NCI-H2107 (cell line): ENCODE measurements at regions not wholly inside any gene's neighbourhood (a gene's known extent, or its start where the extent isn't known, plus 50 kb on each side); places are given as distances from the start of the nearest gene placed in this dataset.

ENCODE experiments used
- DNase-seq: peaks from one replicate; lab custom pipeline; 2025; lab: John Stamatoyannopoulos, UW

DNA sequence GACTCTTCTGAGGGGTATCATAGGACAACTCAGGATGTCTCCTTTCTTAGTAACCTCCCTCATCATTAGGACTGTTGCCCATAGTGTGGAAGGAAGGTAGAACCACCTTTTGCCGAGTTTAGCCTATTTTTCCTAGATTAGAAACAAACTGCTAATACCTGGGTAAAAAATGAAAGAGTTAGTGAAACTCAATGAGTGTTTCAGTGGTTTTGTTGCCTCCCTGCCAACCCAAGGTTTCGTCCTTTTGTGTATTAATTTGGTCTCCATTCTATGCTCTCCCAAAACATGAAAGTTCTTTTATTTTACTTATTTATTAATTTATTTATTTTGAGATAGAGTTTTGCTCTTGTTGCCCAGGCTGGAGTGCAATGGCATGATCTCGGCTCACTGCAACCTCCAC, 174.9 kb upstream of the KCNJ16 start:
- DNase-seq, result no peak

- no peak for DNase-seq
These were observed 174.2 kb upstream of the KCNJ16 start for GRCh38 chr17:69900829-69901228.

DNA sequence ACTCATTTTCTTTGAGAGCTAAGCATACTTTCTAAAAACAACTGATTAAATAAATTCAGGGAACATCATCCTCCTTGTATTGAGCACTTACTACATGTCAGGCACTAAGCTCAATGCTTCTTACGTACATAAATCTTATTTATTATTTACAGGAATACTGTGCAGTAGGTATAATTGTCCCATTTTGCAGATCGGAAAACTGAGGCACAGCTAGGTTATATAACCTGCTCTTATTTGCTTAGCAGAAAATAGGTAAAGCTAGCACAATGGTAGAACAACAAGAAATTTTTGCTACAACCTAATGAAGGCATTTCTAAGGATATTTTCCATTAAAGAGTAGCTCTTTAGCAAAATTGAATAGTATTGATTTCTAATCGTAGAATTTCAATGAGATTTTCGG, 168.7 kb upstream of the KCNJ16 start:
- DNase-seq, result no peak

DNA sequence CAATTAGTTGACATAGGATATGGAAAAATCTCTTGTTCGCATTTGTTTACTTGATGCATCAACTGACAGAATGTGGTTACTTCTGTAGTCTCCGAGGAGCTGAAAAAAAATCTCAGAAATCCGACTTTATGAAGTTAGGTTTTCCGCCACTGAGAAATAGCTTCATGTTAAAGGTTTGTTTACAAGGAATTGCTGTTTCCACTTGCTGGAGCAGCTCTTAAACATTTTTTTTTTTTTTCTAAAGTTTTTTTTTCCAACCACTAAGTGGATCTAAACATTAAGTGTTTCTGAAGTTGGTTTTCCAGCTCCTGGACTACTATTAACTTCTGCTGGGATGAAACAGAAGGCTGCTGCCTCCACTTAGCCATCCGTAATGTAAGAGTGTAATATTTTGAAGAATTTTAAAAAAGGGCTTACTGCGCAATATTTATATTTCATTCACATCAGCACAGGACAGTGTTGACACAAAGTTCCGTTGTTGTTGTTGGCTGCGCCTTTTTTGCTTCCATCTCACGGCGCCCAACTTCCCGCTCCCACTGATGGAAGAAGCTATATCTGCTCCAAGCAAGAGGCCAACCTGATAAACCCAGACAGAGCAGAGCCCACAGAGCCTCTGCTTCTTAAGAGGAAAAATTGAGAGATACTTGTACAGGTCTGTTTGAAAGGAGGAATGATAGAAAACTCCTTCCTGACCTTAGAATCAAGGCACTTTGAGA, 167.7 kb upstream of the KCNJ16 start:
- no peak for DNase-seq

GRCh38 chr17:69908626-69909368, 166.2 kb upstream of the KCNJ16 start:
- no peak for DNase-seq

- no peak for DNase-seq
These were observed 165.6 kb upstream of the KCNJ16 start for GRCh38 chr17:69909389-69909788.

- no peak for DNase-seq
These were observed 162.2 kb upstream of the KCNJ16 start for GRCh38 chr17:69912805-69913204.

DNA sequence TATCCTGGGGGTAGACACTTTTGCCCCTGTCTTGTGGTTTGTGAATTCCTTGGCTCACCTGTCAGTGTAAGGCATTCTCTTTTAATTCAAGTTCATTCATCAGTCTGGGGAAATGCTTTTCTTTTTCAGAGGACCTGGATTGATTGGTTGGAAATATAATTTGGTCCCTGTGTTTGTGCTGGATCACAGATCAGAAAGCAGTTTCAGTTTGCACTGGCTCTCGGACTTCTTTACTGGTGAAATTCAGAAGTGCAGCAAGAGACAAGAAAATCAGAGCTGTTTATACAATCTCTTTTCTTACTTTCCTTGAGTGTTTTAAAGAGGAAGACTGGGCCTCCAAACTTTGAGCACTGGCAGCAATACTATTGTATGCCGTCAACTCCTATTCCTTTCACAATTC, 161.8 kb upstream of the KCNJ16 start:
- DNase-seq, result no peak

GRCh38 chr17:69913616-69914015, 161.4 kb upstream of the KCNJ16 start:
- no peak for DNase-seq

DNA sequence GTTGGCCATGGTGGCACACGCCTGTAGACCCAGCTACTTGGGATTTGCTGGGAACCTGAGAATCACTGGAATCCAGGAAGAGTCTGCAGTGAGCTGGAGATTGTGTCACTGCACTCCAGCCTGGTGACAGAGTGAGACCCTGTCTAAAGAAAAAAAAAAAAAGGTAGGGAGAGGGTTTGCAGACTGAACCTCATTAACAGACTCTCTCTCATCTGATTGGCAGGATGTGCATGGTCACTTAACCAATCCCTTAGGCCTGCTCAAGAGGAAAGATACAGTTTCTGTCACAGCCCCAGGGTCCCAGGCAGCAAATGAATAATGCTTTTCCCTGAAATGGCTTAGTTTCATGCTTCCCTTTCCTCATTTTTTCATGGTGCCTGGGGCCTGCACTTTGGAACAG, 160.5 kb upstream of the KCNJ16 start:
- no peak for DNase-seq

DNA sequence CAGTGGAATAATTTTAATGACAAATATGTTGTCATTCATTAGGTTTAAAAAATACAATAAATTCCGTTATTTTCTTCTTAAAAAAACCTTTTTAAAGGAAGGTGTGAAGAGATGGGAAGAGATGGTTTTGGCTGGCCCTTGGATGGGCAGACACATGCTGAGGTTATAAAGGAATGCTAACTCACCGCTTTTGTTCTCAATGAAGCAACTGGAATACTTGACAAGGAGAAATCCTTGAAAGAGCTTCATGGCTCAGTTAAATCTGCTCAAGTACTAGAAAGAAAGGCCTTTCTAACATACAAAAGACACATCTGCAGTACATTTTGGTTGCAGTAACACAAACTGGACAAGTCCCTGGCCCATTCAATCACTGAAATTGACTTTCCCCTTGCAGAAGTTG, 158.3 kb upstream of the KCNJ16 start:
- no peak for DNase-seq

GRCh38 chr17:69918164-69918563, 156.9 kb upstream of the KCNJ16 start:
- DNase-seq, result no peak

- DNase-seq, result no peak
These were observed 155.2 kb upstream of the KCNJ16 start for GRCh38 chr17:69919789-69920188.

- DNase-seq, result no peak
These were observed 154.0 kb upstream of the KCNJ16 start for GRCh38 chr17:69921046-69921445.

DNA sequence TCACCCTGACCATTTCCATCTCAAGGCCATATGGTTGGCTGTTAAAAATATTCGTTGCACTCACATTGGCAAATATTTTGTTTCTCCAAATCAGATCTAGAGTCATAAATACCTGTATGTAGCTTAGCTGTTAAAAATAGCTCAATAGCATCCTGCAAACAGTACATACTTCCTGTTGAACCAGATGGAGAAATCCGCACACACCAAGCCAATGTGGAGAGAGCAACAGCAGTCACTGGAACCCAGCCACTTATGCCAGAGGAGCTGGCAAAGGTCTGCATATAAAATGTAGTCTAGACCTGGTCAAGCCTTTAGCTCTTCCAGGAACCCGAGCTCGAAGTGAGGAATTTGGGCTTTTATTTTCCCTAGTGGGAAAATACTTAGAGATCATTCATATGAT, 146.4 kb upstream of the KCNJ16 start:
- no peak for DNase-seq

DNA sequence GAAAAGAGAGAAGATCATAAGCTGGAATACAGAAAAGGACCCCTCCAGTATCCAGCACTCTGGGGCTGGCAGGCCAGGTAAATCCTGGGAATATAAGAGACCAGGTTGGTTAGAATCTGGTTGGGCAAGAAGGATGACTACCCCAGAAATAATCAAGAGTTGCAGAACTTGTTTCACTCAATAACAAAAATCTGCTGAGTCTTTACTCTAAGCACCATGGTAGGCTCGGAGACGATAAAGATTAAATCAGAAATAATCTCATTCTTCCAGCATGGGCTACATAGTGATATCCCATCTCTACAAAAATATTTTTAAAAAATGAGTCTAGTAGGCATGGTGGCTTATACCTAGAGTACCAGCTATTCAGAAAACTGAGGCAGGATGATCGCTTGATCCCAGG, 138.0 kb upstream of the KCNJ16 start:
- DNase-seq, result no peak

GRCh38 chr17:69943058-69943457, 132.0 kb upstream of the KCNJ16 start:
- DNase-seq, result no peak

DNA sequence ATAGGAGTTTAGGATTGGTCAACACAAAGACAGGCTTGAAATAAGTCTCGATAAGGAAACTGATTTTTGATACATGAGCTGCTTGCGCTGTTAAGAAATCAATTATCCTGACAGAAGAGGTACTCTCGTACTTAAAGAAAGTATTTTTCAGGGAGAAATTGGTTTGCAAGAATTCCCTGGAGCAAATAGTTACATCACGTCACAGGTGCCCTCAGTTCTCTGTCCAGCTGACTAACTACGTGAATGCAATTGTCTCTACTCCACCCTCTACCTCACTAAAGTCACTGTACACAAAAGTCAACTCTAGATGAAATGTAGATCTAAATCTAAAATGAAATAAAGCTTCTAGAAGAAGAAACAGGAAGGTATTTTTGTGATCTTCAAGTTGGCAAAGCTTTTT, 130.6 kb upstream of the KCNJ16 start:
- no peak for DNase-seq

DNA sequence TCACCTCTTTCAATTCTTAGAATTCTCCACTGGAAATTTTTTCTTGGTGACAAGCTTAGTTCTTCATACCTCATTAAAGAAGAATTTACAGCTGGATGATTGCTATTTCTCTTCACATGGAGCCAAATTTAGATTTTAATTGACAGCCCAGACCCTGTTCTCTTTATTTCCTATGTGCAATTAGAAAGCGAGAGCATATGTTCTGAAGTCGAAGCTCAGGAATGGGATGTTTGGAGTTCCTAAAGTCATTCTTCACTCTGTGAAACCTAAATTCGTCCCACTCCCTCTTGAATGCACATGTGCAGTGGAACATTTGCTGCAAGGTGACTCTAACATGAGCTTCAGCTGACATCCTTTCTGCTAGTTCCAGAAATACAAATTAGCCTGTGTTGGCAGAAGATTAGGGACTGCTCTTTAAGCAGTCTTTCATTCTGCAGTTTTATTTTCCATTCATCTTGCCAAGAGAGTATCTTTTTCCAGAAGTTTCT, 129.3 kb upstream of the KCNJ16 start:
- DNase-seq, result no peak

GRCh38 chr17:69947027-69947759, 127.8 kb upstream of the KCNJ16 start:
- DNase-seq, result no peak

GRCh38 chr17:69948406-69948805, 126.6 kb upstream of the KCNJ16 start:
- no peak for DNase-seq

DNA sequence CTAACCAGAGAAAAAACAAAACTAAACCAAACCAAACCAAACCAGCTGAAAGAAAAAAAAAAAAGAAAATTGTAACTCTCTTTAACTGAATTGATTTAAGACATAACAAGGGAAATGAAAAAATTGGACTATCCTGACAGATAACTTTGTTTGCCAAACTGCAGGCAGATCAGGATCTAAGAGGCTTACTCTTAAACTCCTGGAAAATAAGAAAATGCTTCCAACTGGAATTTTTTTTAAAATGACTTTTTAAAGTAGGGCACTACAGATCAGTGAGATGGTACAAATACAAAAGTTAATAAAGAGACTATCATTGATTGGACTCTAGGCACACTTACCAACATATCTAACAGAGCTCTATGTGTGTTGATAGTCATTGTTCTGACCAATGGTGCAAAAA, 125.5 kb upstream of the KCNJ16 start:
- DNase-seq, result no peak
